WERI-Rb-1 (cell line): ENCODE measurements at regions not wholly inside any gene's neighbourhood (a gene's known extent, or its start where the extent isn't known, plus 50 kb on each side); places are given as distances from the start of the nearest gene placed in this dataset.

Source experiments
- DNase-seq: peaks from one replicate; pipeline ENCODE4 v3.0.0-alpha.2; 2020
- H3K27ac ChIP-seq: fragments of 250-450 bp; sonication (Bioruptor Pico); 2 replicates; pipeline ENCODE4 v1.5.1; 2020; ENCODE audit warnings: mild to moderate bottlenecking, moderate library complexity
- H3K27me3 ChIP-seq: fragments of 250-450 bp; sonication (Bioruptor Pico); 2 replicates; pipeline ENCODE4 v1.5.1; 2021; ENCODE audit warnings: mild to moderate bottlenecking, low read depth, moderate library complexity; ENCODE audit not compliant: insufficient read depth, severe bottlenecking
- H3K36me3 ChIP-seq: fragments of 250-450 bp; sonication (Bioruptor Pico); 2 replicates; pipeline ENCODE4 v1.5.1; 2020; ENCODE audit warnings: mild to moderate bottlenecking, moderate library complexity
- H3K4me3 ChIP-seq: 2 replicates; pipeline ENCODE4 v1.5.1; 2011; ENCODE audit warnings: low read depth, mild to moderate bottlenecking, control low read depth, low read length
- H3K9me3 ChIP-seq: fragments of 250-450 bp; sonication (Bioruptor Pico); 2 replicates; pipeline ENCODE4 v1.5.1; 2021; ENCODE audit warnings: mild to moderate bottlenecking, moderate library complexity; ENCODE audit not compliant: severe bottlenecking
- TF ChIP-seq, protein P1 (sequence below): IDR thresholded peaks from 2 replicates; pipeline ENCODE4 v1.5.1; 2011; ENCODE audit warnings: low read depth, mild to moderate bottlenecking, control low read depth, inconsistent platforms, low read length

- DNase-seq, result no peak
- Histone ChIP-seq H3K4me3 (no peak overlapping the region), H3K9me3 (no peaks in the 10 kb centered on the region), H3K36me3 (no peaks in the 10 kb centered on the region), H3K27me3 (no peaks in the 10 kb centered on the region), H3K27ac (no peak overlapping the region)
- TF ChIP-seq, protein P1, sequence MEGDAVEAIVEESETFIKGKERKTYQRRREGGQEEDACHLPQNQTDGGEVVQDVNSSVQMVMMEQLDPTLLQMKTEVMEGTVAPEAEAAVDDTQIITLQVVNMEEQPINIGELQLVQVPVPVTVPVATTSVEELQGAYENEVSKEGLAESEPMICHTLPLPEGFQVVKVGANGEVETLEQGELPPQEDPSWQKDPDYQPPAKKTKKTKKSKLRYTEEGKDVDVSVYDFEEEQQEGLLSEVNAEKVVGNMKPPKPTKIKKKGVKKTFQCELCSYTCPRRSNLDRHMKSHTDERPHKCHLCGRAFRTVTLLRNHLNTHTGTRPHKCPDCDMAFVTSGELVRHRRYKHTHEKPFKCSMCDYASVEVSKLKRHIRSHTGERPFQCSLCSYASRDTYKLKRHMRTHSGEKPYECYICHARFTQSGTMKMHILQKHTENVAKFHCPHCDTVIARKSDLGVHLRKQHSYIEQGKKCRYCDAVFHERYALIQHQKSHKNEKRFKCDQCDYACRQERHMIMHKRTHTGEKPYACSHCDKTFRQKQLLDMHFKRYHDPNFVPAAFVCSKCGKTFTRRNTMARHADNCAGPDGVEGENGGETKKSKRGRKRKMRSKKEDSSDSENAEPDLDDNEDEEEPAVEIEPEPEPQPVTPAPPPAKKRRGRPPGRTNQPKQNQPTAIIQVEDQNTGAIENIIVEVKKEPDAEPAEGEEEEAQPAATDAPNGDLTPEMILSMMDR, result no peak
These were observed 75.6 kb downstream of the ICOS start for GRCh38 chr2:204012072-204012653.

DNA sequence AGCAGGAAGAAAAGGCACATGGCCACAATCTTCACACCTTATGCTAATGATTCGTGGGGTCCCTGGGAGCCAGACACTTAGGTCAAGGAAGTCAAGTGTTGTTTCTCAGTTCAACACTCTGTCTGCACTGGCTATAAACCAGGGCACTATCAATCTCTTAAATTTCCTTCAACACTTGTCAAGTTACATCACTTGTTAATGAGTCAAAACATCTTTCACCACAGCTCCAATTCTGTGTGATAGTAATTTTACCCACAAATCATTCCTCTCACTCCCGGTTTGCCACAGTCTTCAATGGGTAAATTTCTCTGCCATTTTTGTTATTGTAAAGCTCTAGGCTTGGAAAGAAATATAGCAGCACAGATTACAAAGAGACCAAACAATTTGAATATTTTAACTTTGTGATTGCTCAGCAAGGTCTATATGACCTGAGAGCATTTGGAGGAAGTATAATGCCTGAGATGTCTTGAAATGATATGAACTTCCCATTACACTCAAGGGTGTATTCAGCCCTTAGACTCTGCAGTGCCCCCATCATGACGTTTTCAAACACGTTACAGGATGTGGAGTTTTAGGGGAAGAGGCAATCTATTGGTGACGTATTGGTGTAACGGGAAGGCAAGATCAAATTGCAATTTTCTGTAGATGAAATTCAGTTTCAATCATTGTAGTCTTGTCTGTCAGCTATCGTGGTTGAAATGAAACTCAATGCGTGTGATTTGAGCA, 78.7 kb downstream of the ICOS start:
- H3K4me3 ChIP-seq, result no peak overlapping the region
- no peaks in the 10 kb centered on the region for H3K9me3 ChIP-seq
- no peaks in the 10 kb centered on the region for H3K27me3 ChIP-seq
- no peak for DNase-seq
- H3K36me3 ChIP-seq, result no peaks in the 10 kb centered on the region
- H3K27ac ChIP-seq, result no peak overlapping the region
- TF ChIP-seq, protein P1, result no peak

DNA sequence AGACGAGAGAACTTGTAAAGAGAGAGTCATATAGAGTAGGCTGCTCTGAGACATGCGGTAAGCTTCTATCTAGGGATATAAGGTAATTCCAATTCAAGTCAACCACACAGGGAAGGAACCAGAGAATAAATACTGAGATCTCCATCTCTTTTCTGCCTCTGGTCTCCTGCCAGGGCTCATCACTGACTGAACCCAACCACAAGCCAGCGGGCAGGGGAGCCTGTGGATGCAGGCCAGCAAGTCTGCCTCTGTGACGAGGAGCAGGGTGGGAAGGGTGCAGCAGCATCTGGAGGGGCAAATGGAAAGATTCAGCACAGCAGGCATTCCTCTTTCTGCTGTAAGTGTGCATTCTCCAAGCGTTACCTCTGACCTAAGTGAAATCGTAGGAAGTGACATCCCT, 82.2 kb downstream of the ICOS start:
- DNase-seq, result no peak
- TF ChIP-seq, protein P1, result no peak
- H3K9me3 ChIP-seq, result no peaks in the 10 kb centered on the region
- H3K27me3 ChIP-seq, result no peaks in the 10 kb centered on the region
- no peaks in the 10 kb centered on the region for H3K36me3 ChIP-seq
- H3K4me3 ChIP-seq, result no peak overlapping the region
- H3K27ac ChIP-seq, result no peak overlapping the region

- TF ChIP-seq, protein P1, result no peak
- Histone ChIP-seq H3K27ac (no peak overlapping the region), H3K9me3 (no peaks in the 10 kb centered on the region), H3K27me3 (no peaks in the 10 kb centered on the region), H3K4me3 (no peak overlapping the region), H3K36me3 (no peaks in the 10 kb centered on the region)
- DNase-seq, result no peak
These were observed 83.3 kb downstream of the ICOS start for GRCh38 chr2:204019572-204020501.

- no peak for DNase-seq
These were observed 84.9 kb downstream of the ICOS start for GRCh38 chr2:204021290-204022081.

More at GRCh38 chr2:204021290-204022081, 84.9 kb downstream of the ICOS start:
- H3K4me3 ChIP-seq, result no peak overlapping the region
- H3K27me3 ChIP-seq, result no peaks in the 10 kb centered on the region
- TF ChIP-seq, protein P1, result no peak
- no peaks in the 10 kb centered on the region for H3K9me3 ChIP-seq
- no peaks in the 10 kb centered on the region for H3K36me3 ChIP-seq
- no peak overlapping the region for H3K27ac ChIP-seq
